Kidney glomerular epithelial cell (primary cell): ENCODE measurements at regions not wholly inside any gene's neighbourhood (a gene's known extent, or its start where the extent isn't known, plus 50 kb on each side); places are given as distances from the start of the nearest gene placed in this dataset.

Source experiments
- DNase-seq: peaks from one replicate; lab custom pipeline; 2025; lab: John Stamatoyannopoulos, UW

DNA sequence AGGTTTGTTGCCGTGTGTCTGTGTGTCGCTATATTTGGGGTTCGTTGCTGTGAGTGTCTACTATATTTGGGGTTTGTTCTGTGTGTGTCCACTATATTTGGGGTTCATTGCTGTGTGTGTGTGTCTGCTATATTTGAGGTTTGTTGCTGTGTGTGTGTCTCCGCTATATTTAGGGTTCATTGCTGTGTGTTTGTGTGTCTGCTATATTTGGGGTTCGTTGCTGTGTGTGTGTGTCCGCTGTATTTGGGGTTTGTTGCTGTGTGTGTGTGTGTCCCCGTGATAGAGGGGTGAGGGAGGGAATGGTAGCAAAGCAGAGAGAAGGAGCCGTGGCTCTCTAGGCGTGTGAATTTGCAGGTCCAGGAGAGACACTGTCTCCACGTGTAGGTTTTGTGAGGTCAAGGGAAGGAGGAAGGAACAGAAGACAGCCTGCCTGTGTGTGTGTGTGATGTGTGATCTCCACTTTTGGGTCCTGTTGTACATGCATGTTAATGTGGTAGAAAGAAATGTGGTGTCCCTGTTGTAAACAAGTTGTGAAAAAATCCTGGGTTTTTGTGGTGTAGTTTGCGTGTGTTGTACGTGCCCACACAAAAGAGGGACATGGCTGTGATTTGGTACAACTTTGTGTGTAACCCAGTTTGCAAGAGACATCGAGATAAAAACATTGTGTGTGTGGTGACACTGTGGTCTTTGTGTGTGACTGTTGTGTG is 56.3 kb upstream of the ECE1 start:
- no peak for DNase-seq

- no peak for DNase-seq
These were observed 54.6 kb upstream of the ECE1 start for GRCh38 chr1:21344750-21345443.

- no peak for DNase-seq
These were observed 54.0 kb upstream of the ECE1 start for GRCh38 chr1:21344098-21344749.

GRCh38 chr1:21342961-21343838 is 52.9 kb upstream of the ECE1 start:
- DNase-seq: no peak

GRCh38 chr1:21341517-21342078 is 51.3 kb upstream of the ECE1 start:
- no peak for DNase-seq

DNA sequence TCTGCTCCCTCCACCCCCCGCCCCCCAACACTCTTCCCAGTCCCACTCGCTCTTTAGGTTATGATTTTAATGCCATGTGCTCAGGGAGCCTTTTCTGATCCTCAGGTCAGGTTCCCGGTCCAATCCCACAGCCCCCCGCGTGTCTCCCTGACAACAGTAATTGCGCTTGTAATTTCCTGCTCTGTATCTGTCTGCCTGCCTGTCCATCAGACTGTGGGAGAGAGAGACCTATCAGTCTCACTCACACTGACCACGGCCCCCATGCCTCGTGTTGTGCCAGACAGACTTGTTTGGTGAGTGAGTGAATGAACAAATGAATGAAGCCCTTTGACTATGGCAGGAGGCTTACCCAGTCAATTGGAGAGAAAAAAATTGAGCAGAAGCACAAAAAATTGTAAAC is 50.8 kb upstream of the ECE1 start:
- no peak for DNase-seq

- DNase-seq: no peak
These were observed 50.1 kb upstream of the ECE1 start for GRCh38 chr1:21340230-21340945.
